DND-41 (cell line): ENCODE measurements at regions not wholly inside any gene's neighbourhood (a gene's known extent, or its start where the extent isn't known, plus 50 kb on each side); places are given as distances from the start of the nearest gene placed in this dataset.

ENCODE experiments used
- ATAC-seq: fragments of 200-7000 bp; cut with Tn5 transposase; 3 replicates; pipeline ENCODE4 v1.9.1; 2021; ENCODE audit warnings: low read depth; ENCODE audit not compliant: insufficient read depth
- DNase-seq: peaks from one replicate; pipeline ENCODE4 v3.0.0-alpha.2; 2020
- H2AFZ ChIP-seq: 2 replicates; pipeline ENCODE4 v1.6.0; 2012; ENCODE audit warnings: low read depth, low read length
- H3K27ac ChIP-seq: 2 replicates; pipeline ENCODE4 v1.5.1; 2012; ENCODE audit warnings: low read length, inconsistent platforms
- H3K27me3 ChIP-seq: fragments of 200-600 bp; sonication (generic); 2 replicates; pipeline ENCODE4 v1.6.0; 2012; ENCODE audit warnings: low read length, mild to moderate bottlenecking, inconsistent platforms; ENCODE audit not compliant: insufficient read depth, poor library complexity
- H3K36me3 ChIP-seq: 2 replicates; pipeline ENCODE4 v1.5.1; 2012; ENCODE audit warnings: low read length, inconsistent platforms; ENCODE audit not compliant: insufficient read depth
- H3K4me1 ChIP-seq: 2 replicates; pipeline ENCODE4 v1.5.1; 2012; ENCODE audit warnings: mild to moderate bottlenecking, low read length; ENCODE audit not compliant: insufficient read depth
- H3K4me2 ChIP-seq: 2 replicates; pipeline ENCODE4 v1.6.0; 2012; ENCODE audit warnings: mild to moderate bottlenecking, moderate library complexity, low read length, inconsistent platforms; ENCODE audit not compliant: insufficient read depth
- H3K4me3 ChIP-seq, 2 experiments: fragments of 200-600 bp in 1 of 2; shearing (Covaris generic) in 1 of 2; 2 replicates each; pipeline ENCODE4 v1.5.1; 2012 to 2016; ENCODE audit warnings: inconsistent platforms in 2 of 2, low read length in 2 of 2, mild to moderate bottlenecking in 2 of 2, low read depth in 1 of 2, moderate library complexity in 1 of 2
- H3K79me2 ChIP-seq: 2 replicates; pipeline ENCODE4 v1.6.0; 2012; ENCODE audit warnings: low read length, inconsistent platforms; ENCODE audit not compliant: insufficient read depth
- H3K9ac ChIP-seq: 2 replicates; pipeline ENCODE4 v1.6.0; 2012; ENCODE audit warnings: low read depth, mild to moderate bottlenecking, inconsistent platforms, low read length, moderate library complexity
- H3K9me3 ChIP-seq: 2 replicates; pipeline ENCODE4 v1.5.1; 2012; ENCODE audit warnings: low read length, moderate library complexity, mild to moderate bottlenecking, inconsistent platforms; ENCODE audit not compliant: insufficient read depth, severe bottlenecking
- H4K20me1 ChIP-seq: 2 replicates; pipeline ENCODE4 v1.6.0; 2012; ENCODE audit warnings: low read length; ENCODE audit not compliant: insufficient read depth
- EZH2 ChIP-seq: IDR thresholded peaks from 3 replicates; pipeline ENCODE4 v1.6.1; 2012; ENCODE audit warnings: borderline replicate concordance, low read depth, mild to moderate bottlenecking, moderate library complexity, low read length, inconsistent platforms; ENCODE audit not compliant: severe bottlenecking
- TF ChIP-seq, protein P1 (sequence below): IDR thresholded peaks from 2 replicates; pipeline ENCODE4 v1.5.1; 2012; ENCODE audit warnings: borderline replicate concordance, low read length, moderate library complexity, mild to moderate bottlenecking; ENCODE audit not compliant: poor library complexity, severe bottlenecking; ENCODE audit errors: extremely low read depth

DNA sequence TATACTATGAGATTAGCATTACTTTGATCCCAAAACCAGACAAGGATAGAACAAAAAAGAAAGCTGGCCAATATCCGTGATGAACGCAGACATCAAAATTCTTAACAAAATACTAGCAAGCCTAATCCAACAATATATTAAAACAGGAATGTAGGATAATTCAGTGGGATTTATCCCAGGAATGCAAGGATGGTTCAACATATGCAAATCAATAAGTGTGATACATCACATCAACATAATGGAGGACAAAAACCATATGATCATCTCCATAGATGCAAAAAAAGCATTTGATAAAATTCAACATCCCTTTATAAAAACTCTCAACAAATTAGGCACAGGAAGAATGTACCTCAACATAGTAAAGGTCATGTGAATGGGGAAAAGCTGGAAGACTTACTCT is 158.5 kb downstream of the KCNE4 start:
- Histone ChIP-seq H3K79me2 (no peaks in the 10 kb centered on the region), H3K4me1 (no peaks in the 10 kb centered on the region), H4K20me1 (no peaks in the 10 kb centered on the region), H3K9me3 (peaks cover 2% of the 10 kb centered on the region), H3K27ac (no peak overlapping the region), H3K27me3 (no peaks in the 10 kb centered on the region), H3K4me3 (no peak overlapping the region), H3K36me3 (no peaks in the 10 kb centered on the region), H2AFZ (no peak overlapping the region), H3K4me2 (no peak overlapping the region), H3K9ac (no peak overlapping the region)
- DNase-seq (no peak), ATAC-seq (no peak)
- no peak for TF ChIP-seq EZH2
- TF ChIP-seq, protein P1, sequence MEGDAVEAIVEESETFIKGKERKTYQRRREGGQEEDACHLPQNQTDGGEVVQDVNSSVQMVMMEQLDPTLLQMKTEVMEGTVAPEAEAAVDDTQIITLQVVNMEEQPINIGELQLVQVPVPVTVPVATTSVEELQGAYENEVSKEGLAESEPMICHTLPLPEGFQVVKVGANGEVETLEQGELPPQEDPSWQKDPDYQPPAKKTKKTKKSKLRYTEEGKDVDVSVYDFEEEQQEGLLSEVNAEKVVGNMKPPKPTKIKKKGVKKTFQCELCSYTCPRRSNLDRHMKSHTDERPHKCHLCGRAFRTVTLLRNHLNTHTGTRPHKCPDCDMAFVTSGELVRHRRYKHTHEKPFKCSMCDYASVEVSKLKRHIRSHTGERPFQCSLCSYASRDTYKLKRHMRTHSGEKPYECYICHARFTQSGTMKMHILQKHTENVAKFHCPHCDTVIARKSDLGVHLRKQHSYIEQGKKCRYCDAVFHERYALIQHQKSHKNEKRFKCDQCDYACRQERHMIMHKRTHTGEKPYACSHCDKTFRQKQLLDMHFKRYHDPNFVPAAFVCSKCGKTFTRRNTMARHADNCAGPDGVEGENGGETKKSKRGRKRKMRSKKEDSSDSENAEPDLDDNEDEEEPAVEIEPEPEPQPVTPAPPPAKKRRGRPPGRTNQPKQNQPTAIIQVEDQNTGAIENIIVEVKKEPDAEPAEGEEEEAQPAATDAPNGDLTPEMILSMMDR, result no peak

DNA sequence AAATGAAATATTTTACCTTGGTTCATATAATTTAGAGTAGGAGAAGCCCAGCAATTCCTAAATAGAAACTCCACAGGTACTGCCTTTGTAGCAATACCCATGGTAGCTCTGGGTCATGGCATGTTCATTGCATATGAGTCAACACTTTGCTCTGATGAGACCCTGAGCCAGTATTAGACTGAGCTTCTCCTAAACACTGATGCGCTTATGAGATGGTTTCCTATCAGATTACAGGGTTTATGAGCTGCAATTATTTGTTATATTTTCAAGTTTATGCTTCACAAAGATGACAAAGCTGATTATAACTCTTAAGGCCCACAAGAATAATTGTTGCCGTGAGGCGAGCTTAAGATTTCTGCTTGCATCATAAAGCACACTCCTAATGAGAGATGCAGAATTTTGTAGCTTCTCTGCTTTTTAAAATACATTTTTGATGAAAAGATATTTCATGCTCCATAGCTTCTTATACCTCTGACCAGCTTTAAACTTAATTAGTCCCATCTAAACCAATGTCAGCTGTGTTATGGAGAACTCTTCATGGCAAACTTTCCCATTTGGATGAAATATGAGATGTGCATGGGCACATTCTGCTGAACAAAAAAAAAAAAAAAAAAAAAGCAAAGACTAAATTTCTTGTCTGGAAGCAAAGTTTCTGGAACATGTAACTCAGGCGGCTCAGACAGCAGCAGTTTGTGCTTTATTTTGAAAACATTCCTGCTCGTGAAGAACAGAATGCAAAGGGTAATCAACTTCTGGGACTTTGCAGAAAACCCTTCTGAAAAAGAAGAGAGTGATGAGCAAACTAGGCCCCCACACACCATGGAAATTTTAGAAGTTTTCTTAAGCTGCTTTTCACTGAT is 162.6 kb downstream of the KCNE4 start:
- Histone ChIP-seq H3K9ac (no peak overlapping the region), H4K20me1 (no peaks in the 10 kb centered on the region), H3K9me3 (peaks cover 2% of the 10 kb centered on the region), H3K4me2 (no peak overlapping the region), H3K79me2 (no peaks in the 10 kb centered on the region), H3K27me3 (no peaks in the 10 kb centered on the region), H3K36me3 (no peaks in the 10 kb centered on the region), H3K4me1 (no peaks in the 10 kb centered on the region), H2AFZ (no peak overlapping the region), H3K4me3 (no peak overlapping the region), H3K27ac (no peak overlapping the region)
- DNase-seq, result no peak
- TF ChIP-seq EZH2, result no peak
- no peak for ATAC-seq

DNA sequence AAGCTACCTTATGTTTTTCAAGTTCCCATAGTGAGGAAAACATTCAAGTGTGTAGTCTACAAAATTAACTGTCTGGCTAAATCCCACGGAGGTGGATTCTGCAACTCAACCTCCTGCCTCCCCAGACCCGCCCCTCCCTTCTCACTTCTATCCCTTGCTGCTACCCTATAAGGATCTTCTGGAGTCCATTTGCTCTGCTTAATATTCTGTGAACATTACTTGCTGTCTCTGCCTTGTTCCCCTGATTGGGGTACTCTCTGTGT is 163.2 kb downstream of the KCNE4 start:
- Histone ChIP-seq H2AFZ (no peak overlapping the region), H3K27me3 (no peaks in the 10 kb centered on the region), H3K9ac (no peak overlapping the region), H3K9me3 (peaks cover 2% of the 10 kb centered on the region), H3K79me2 (no peaks in the 10 kb centered on the region), H3K27ac (no peak overlapping the region), H3K4me2 (no peak overlapping the region), H3K36me3 (no peaks in the 10 kb centered on the region), H4K20me1 (no peaks in the 10 kb centered on the region), H3K4me3 (no peak overlapping the region), H3K4me1 (no peaks in the 10 kb centered on the region)
- DNase-seq (no peak), ATAC-seq (no peak)
- no peak for TF ChIP-seq EZH2
- TF ChIP-seq, protein P1, result no peak

DNA sequence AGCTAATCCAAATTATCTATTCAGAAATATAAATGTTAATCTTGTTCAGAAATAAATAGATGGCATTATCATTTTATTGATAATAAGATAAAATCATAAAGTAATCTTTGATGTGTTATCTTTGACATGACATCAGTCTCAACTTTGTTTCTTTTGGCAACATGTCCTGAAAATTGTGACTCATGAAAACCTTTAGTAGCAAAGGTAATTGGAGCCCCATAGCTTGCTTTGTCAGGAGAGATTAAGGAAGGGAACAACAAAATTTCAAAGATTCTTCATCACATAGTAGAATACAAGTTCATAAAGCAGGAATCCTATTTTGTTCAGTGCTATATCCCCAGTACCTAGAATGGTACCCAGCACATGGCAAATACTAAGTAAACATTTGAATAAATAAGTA is 165.4 kb downstream of the KCNE4 start:
- ATAC-seq, result no peak
- no peak overlapping the region for H3K4me3 ChIP-seq

More for the DNA sequence above, 165.4 kb downstream of the KCNE4 start:
- no peak for DNase-seq
- Histone ChIP-seq H3K4me2 (no peak overlapping the region), H4K20me1 (no peaks in the 10 kb centered on the region), H2AFZ (no peak overlapping the region), H3K9ac (no peak overlapping the region), H3K9me3 (no peaks in the 10 kb centered on the region), H3K4me1 (no peaks in the 10 kb centered on the region), H3K36me3 (no peaks in the 10 kb centered on the region), H3K27me3 (no peaks in the 10 kb centered on the region), H3K27ac (no peak overlapping the region), H3K79me2 (no peaks in the 10 kb centered on the region)
- TF ChIP-seq, protein P1, result no peak
- TF ChIP-seq EZH2, result no peak
